OCI-M2 (cell line): ENCODE measurements at regions not wholly inside any gene's neighbourhood (a gene's known extent, or its start where the extent isn't known, plus 50 kb on each side); places are given as distances from the start of the nearest gene placed in this dataset.

Source experiments
- DNase-seq: peaks from one replicate; lab custom pipeline; 2025; ENCODE audit not compliant: unreplicated experiment; lab: John Stamatoyannopoulos, UW

DNA sequence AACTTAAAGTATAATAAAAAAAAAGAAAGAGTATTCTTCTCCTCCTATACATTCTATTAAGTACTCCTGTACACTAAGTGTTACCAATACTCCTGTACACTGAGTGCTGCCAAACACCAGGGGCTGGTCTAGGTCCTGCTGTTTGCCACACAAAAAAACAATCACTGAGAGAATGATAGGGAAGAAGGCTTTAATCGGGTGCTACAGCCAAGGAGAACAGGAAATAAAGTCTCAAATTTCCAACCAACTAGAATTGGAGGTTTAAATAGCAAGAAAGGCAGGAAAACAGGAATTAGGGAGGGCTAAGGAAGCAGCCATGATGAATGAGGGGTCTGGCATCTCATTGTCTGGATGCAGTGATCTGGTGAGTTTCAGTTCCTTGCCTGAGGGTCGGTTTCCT, 239.8 kb downstream of the ZNF674 start:
- no peak for DNase-seq

DNA sequence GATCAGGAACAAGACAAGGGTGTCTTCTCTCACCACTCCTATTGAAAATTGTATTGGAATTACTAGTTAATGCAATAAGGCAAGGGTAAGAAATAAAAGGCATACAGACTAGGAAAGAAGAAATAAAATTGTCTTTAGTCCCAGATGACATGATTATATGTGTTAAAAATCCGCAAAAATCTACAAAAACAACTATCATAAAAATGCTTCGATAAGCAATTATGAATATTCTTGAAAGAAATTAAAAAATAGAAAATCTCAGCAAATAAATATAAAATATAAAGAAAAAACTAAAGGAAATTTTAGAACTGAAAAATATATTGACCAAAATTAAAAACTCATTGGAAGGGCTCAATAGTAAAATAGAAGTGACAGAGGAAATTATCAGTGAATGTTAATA, 243.3 kb downstream of the ZNF674 start:
- DNase-seq = no peak

DNA sequence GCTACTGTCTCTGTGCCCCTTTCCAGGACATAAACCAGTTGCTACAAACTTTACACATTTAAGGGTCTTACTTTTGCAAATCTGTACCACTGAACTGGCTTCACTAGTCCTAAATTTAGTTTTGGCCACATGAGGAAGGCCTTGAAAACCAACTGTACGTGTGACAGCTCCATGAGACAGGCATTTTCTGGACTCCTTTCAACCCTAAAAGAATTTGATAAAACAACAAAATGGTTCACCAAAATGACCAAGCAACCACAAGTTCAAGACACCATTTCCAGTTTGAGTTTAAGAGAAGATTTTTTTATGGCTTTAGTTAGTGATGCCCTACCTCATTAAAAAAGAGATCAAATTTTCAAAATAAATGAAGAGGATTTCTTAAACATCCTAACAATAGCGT, 246.4 kb downstream of the ZNF674 start:
- DNase-seq = no peak

DNA sequence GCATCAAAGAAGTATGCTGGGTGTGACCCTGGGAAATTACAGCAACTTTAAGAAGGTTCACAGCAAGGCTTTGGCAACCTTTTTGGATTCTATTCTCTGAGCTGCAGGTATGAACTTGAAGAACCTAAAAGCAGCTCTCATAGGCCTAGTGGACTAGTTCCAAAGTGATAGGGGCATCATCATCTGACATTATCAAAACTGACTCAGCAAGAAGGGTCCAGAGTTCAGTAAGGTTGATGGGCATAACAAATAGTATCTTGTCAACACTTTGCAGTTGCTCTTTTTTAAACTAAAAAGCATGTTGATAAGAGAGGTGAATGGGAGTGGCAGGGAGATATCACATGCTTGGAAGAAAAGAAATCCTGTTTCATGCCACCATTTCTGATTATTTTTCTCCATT, 249.3 kb downstream of the ZNF674 start:
- no peak for DNase-seq

DNA sequence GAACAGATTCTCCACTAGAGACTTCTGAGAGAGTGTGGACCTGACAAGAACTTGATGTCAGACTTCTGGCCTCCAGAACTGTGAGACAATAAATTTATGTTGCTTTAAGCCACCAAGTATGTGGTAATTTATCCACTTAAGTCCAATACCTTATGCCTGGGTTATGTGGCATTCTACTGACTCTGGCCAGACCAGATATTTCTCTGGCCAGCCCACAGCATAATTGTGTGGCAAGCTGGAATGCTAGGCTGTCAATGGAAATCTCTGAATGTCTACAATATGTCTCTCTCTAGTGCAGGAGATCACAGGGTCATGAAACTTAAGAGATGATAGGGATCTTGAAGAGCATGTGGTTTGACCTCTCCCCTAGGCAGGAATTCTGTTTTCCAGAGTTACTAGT, 251.0 kb downstream of the ZNF674 start:
- DNase-seq = no peak

DNA sequence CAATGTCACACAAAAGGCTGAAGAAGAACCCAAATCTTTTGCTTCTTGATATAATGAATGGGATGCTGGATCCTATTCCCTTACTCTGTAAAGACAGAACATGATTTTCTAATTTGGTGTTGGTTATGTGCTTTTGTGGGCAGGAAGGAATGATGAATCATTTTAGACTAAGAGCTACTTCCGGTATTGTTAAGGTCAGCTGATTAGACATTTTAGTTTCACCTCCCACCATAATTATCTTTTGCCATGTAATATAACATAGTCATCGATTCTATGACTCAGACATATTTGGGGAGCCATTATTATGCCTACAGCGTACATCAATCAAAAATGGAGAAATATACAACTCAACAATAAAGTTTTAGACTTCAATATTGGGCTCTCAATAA, 265.3 kb downstream of the ZNF674 start:
- no peak for DNase-seq

DNA sequence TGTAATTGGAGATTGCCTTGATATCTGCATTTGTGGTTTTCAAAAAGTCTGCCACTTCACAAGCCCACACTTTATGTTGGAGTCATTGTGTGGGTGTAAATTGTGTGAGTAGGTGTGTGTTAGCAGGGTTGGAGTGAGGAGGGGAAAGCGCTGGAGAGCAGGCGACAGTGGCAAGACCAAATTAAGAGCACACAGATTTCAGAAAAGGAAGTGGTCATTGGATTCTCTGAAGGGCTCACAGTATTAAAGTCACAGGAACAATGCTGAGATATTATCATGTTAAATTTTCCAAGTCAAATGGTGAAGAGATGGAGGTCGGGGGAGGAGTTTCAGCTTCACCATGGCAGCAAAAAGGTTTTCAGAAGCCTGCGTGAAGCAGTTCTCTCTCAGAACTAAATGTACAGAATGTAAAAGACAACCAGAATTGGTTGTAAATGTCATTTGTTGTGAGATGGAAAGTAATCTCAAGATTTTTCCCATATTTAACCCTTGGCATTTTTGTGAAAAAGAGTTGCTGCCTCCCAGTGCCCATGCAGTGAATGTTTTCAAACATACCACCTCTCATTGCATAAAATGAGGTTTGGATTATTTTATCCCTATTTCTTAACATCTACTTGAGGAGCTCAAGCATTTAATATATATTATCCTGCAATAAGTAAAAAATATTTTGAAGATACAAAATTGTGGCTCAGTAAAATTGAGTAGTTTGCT, 265.9 kb downstream of the ZNF674 start:
- no peak for DNase-seq

DNA sequence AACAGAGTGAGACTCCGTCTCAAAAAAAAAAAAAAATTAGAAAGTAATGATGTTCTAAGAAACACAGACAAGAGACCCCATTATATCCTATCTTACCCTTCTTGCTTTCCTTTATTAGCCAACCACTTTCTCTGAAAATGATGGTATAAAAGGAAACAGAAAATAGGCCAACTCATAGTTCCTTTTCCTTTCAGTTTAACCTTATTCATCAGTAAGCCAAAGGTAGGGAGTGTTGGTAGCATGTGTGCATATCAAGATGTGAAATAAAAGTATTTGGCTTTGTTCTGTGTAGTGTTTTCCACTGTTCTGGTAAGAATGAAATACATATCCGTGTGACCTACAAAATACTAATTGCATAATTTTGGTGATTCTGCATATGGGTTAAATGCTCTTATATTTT, 266.6 kb downstream of the ZNF674 start:
- no peak for DNase-seq

DNA sequence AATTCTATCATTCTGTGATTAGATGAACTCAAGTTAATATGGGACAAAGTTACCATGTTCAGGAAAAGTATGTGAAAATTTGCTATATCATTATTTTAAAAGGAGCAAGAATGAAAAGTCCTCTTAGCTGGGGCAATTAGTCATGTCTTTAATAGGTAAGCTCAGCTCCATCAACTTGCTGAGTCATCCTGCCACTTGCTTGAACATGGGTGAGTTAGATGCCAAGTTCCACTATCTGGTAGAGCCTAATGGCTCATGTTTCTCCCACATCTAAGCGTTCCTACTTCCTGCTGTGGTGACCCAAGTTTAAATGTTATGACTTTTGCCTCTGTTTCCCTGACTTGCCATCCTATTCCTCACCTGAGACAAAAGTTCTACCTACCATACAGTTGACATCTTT, 276.8 kb downstream of the ZNF674 start:
- no peak for DNase-seq

DNA sequence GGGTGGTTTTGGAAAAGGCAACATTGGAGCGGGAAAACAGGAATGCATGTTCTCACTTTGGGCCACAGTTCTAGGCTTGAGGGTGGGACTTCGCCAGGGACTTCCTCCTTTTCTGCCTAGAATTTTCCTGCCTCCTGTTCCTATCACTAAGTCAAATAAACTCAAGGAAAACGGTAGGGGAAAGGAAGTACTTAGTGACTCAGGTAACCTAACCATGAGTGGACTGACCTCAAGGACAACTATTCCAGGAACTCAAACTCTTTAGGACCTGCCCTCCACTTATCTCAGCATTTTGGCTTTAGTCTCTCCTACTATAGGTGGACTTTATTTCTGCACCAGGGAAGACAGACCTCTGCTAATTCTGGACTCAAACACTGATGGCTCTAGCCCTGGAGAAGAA, 281.7 kb downstream of the ZNF674 start:
- no peak for DNase-seq

DNA sequence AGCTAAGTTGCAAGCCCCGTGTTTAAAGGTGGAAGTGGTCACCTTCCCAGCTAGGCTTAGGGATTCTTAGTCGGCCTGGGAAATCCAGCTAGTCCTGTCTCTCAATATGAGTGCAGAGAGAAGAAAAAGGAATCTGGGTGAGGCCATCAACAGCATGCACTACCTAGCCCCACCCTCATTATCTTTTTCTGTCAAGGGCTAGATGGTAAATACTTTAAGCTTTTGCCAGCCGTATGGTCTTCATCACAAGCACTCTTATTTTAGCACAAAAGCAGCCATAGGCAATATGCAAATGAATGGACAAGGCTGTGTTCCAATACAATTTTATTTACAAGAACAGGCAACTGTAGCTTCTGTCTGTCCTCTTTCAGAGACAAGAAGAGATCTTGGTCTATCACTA, 282.9 kb downstream of the ZNF674 start:
- no peak for DNase-seq

DNA sequence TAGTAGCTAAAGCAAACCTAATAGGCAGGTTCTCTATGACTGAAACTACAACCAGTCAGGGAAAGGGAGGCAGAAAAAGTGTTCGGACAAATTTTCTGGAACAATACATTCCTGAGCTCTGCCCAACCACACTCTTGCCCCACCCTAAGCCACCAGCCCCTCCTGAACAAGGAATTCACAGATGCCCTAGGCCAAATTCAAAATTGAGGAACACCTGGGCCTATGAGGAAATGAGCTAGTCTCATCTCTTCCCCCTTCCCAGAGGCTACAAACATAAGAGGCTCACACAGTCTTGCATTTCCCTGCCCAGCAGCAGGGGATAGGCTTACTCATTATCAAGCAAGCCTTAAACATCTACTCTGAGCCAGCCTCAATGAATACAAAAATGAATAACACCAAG, 284.7 kb downstream of the ZNF674 start:
- no peak for DNase-seq

DNA sequence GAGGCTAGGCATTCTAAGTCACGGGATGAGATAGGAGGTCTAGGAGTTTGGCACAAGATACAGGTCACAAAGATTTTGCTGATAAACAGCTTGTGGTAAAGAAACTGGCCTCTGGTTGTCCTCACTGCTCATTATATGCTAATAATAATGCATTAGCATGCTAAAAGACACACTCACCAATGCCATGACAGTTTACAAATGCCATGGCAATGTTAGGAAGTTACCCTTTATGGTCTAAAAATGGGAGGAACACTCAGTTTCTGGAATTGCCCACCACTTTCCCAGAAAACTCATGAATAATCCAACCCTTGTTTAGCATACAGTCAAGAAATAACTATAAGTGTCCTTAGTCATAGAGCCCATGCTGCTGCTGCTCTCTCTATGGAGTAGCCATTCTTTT, 286.9 kb downstream of the ZNF674 start:
- DNase-seq = no peak

DNA sequence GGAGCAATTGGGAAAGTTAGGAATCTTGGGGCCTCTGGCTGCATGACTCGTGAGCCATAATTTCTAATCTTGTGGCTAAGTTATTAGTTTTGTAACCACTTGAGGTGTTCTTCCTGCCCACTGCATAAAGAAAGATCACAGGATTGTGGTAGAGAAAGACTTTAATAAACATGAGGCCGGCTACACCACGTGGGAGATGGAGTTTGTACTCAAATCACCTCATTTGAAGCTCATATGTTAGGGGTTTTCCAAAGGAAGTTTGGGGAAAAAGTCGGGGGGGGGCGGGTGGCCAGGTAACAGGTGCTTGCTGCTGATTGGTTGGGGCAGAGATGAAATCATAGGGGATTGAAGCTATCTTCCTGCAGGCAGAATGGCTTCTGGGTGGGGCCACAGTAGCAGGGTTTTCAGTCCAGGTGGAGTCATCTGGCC, 287.8 kb downstream of the ZNF674 start:
- no peak for DNase-seq

DNA sequence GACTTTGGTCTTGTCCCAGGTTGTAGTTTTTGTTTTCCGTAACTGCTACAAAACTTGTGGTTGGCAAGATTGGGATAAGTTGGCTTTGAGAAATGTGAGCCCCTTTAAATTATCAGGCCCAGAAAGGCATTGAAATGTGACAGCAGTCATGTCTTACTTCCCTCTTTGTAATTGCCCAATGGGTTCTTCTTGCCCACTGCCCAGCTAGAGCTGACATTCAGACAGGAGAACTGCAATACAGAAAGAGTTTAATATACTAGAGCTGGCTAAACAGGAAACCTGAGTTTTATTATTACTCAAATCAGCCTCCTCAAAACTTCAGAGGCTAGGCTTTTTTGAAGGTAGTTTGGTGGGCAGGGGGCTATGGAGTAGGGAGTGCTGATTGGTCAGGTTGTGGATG, 288.3 kb downstream of the ZNF674 start:
- no peak for DNase-seq

DNA sequence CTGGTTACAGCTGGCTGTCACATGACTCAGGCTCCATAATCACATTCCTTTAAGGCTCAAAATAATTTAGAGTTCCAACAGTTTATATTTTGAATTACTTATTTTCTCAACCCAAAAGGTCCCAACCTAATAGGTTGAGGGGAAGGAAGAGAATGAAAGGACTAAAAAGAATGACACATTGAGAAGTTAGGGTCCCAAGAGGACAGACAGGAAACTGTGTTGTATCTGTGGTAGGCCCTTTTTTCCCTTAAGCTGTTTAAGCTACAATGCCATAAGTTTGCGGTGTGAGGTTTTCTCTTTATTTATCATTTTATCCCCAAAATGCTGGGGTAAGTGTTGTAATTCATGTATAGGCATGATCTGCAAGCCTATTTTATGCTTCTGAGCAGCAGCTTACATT, 290.2 kb downstream of the ZNF674 start:
- DNase-seq = no peak

DNA sequence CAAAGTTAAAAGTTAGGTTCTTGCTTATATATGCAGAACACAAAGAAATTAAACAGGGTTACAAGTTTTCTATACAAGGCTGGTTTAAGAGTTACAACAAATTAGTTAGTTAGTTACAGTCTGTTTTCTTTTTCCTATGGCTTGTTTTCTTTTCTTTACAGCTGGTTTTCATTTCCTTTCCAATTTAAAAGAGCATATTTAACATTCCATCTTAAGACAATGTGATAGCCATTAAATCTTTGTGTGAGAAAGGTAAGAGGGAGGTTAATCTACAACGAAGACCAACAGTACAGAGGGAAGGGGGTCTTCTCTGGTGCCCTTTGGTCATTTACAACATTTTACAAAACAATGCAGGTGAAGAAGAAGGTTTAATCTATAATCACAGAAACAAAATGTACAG, 290.6 kb downstream of the ZNF674 start:
- DNase-seq = no peak

DNA sequence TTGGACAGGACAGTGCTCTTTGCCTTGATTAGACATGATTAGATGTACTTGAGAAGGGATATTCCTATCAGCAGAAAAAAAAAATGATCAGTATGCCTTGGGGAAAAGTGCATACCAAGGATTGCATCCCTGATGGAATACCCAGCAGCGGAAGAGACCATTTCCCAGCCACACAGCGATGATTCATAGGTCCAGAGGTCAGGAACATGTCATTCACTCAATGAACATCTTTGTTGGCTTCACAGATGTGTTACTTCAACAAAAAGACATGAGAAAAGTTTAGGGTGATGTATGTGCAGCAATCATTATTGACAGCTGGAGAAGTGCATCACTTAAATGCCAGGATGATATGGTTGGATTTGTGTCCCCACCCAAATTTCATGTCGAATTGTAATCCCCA, 293.5 kb downstream of the ZNF674 start:
- no peak for DNase-seq

DNA sequence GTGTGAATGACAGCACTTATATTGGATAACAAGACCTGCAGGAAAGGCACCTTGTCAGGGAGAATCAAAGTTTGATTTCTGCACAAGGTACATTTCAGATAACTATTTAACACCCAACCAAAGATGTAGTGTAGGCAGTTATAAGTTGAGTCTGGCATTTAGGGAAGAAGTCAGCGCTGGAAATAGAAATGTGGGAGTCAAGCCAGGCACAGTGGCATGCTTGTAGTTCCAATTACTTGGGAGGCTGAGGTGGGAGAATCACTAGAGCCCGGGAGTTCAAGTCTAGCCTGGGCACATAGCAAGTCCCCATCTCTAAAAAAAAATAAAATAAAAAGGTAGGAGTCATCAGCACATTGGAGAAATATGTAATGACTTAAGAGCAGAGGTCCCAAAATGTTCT, 295.1 kb downstream of the ZNF674 start:
- no peak for DNase-seq

DNA sequence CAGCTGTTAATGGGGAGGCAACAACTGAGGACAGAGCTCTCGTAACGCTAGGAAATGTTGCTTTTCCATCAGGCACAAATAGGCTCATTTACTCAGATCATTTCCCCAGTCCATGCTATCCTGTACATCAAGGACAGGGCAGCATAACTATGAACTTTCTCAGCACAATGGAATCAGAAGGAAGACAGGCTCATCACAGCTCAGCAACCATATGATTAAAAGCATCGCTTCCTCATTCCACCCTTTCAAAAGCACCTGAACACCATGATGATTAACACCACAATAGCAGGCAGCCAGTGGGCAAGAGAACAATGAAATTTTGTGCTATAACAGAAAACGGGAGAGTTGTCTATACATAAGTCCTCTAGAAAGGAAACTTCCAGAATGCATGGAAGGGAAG, 297.8 kb downstream of the ZNF674 start:
- no peak for DNase-seq

DNA sequence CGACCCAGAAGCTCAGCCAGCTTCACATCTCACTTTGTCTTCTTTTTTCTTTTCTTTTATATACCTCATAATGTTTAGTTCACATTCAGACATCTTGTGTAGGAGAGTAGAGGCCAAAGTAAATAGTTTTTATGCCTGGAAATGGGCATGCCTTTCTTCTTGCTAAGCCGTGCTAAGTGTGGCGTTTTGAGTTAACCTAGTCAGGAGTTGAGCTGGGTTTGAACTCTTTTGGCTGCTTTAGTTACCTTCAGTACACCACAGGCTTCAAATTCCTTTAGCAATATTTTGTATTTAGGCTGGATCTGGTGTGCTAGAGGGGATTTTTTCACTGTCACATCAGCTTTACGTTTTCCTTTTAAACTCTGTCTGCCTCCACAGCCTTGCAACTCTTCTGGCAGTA, 300.8 kb downstream of the ZNF674 start:
- DNase-seq = no peak

DNA sequence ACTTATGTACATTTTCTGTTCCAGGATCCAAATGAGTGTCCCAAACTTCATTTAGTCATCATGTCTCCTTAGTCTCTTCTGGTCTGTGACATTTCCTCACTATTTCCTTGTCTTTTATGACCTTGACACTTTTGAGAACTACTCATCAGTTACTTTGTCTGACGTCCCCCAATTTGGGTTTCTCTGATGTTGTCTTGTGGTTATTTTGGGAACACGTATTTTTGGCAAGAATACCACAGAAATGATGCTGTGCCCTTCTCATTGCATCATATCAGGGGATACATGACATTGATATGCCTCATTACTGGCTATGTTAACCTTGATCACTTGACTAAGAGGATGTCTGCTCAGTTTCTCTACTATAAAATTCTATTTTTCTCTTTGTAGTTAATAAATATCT, 308.8 kb downstream of the ZNF674 start:
- DNase-seq = no peak

DNA sequence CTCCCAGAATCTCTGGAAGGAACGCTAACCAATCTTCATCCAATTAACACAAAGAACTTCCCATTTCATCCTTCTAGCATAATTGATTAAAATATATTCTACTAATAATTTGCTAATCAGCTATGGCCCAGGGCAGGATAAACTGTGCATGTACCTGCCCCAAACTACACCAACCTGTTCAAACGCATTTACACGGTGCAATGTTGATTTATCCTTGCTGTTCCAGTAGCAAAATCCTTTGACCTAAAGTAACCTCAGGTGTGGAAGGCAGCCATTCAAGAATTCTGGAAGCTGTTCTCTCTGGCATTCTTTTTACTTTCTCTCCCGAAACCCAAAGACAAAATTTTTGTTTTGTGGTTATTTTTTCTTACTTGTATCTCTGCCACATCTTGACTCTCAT, 309.4 kb downstream of the ZNF674 start:
- no peak for DNase-seq

DNA sequence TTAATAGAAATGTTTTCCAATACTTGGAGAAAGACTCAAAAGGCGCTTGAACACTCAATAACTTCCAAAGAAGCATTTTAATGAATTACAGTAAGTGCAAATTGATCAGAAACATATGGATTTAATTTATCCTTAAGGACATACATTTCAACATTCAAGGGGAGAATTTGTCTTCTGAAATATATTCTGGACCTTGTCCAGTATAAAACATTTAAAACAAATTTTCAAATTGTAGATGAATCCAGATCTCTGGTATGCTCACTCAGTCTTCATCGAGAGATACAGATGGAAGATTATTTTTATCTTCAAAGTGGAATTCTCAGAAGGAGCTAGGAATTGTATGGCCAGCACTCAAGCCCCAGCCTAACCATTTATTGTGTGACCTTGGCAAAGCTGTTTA, 310.4 kb downstream of the ZNF674 start:
- DNase-seq = no peak
